Testis (tissue), 2 donors: ENCODE measurements at regions not wholly inside any gene's neighbourhood (a gene's known extent, or its start where the extent isn't known, plus 50 kb on each side); places are given as distances from the start of the nearest gene placed in this dataset.

ENCODE experiments used
- POLR2A ChIP-seq: fragments of 450-650 bp; IDR thresholded peaks from one replicate; pipeline ENCODE4 v1.6.1; 2017; ENCODE audit warnings: antibody characterized with exemption, mild to moderate bottlenecking, moderate library complexity
- TF ChIP-seq, protein P1 (sequence below), 3 experiments: fragments of 450-650 bp in 2 of 3; fragments of 200-600 bp in 1 of 3; sonication (generic) in 1 of 3; IDR thresholded peaks; one replicate each; pipeline ENCODE4 v1.5.1; 2016 to 2019; ENCODE audit warnings: antibody characterized with exemption in 3 of 3, mild to moderate bottlenecking in 2 of 3, moderate library complexity in 1 of 3

- TF ChIP-seq, protein P1, sequence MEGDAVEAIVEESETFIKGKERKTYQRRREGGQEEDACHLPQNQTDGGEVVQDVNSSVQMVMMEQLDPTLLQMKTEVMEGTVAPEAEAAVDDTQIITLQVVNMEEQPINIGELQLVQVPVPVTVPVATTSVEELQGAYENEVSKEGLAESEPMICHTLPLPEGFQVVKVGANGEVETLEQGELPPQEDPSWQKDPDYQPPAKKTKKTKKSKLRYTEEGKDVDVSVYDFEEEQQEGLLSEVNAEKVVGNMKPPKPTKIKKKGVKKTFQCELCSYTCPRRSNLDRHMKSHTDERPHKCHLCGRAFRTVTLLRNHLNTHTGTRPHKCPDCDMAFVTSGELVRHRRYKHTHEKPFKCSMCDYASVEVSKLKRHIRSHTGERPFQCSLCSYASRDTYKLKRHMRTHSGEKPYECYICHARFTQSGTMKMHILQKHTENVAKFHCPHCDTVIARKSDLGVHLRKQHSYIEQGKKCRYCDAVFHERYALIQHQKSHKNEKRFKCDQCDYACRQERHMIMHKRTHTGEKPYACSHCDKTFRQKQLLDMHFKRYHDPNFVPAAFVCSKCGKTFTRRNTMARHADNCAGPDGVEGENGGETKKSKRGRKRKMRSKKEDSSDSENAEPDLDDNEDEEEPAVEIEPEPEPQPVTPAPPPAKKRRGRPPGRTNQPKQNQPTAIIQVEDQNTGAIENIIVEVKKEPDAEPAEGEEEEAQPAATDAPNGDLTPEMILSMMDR (IDR thresholded peaks at IDR 0.05), result no peak
- TF ChIP-seq POLR2A, result no peak
These were observed 279.2 kb downstream of the COX7C start for GRCh38 chr5:86896916-86897315.
